ENCODE measurements at regions not wholly inside any gene's neighbourhood (a gene's known extent, or its start where the extent isn't known, plus 50 kb on each side); places are given as distances from the start of the nearest gene placed in this dataset.

DNA sequence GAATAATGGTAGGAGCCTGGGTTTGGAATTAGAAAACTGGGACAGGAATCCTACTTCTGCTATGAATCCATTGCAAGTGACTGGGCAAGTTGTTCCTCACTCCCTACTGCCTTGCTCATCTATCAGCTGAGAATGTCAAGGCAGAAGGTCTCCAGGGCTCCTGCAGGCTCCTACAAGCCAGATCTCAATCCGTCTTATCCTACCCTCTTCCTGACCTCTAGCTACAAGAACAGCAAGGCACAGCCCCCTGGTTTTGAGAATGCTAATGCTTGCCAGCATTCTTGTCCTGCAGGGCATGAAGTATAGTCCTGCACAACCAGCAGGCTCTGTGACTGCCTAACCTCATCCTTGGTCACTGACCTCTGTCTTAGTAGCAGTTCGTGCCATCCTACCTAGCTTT is 141.9 kb upstream of the TNP1 start:
- Histone ChIP-seq H3K27me3 (ENCODE audit: insufficient read depth) (no peaks in the 10 kb centered on the region), H2AFZ (ENCODE audit: low read depth) (no peak overlapping the region), H3K9ac (no peak overlapping the region), H3F3A (replicated peaks; ENCODE audit: insufficient read depth) (no peaks in the 10 kb centered on the region), H3K9me3 (no peaks in the 10 kb centered on the region), H3K27ac (ENCODE audit: low read depth in 2 of 2, low read length in 1 of 2) (no peak overlapping the region), H3K4me3 (ENCODE audit: low read depth in 2 of 2, low read length in 1 of 2) (no peak overlapping the region), H3K79me2 (ENCODE audit: insufficient read depth) (no peaks in the 10 kb centered on the region), H4K20me1 (ENCODE audit: insufficient read depth) (no peaks in the 10 kb centered on the region), H3K4me1 (ENCODE audit: control insufficient read depth in 1 of 2, insufficient read depth in 2 of 2, low read depth in 1 of 2, low read length in 1 of 2) (peaks cover 0 to 3% of the 10 kb centered on the region in 2 experiments; a peak in 2 of 4 replicates), H3K36me3 (replicated peaks in 1 of 2; ENCODE audit: control insufficient read depth in 1 of 2, insufficient read depth in 2 of 2, low read length in 1 of 2) (no peaks in the 10 kb centered on the region), H3K4me2 (no peak overlapping the region), H3K9me2 (no peaks in the 10 kb centered on the region)
- TF ChIP-seq IRF3 (IDR thresholded peaks at IDR 0.05; ENCODE audit: low read depth, low read length): no peak
- no peak for TF ChIP-seq FOXM1 (IDR thresholded peaks at IDR 0.05; ENCODE audit: low read depth)
- TF ChIP-seq USF2 (IDR thresholded peaks at IDR 0.05; ENCODE audit: borderline replicate concordance, low read depth, low read length): no peak
- no peak for TF ChIP-seq TCF12 (IDR thresholded peaks at IDR 0.05)
- no peak for TF ChIP-seq CHD2 (IDR thresholded peaks at IDR 0.05; ENCODE audit: low read length, partially characterized antibody)
- TF ChIP-seq FOXJ3 (CRISPR knock-in tag; IDR thresholded peaks at IDR 0.05): no peak
- no peak for TF ChIP-seq NFIC (IDR thresholded peaks at IDR 0.05; ENCODE audit: borderline replicate concordance)
- no peak for TF ChIP-seq RFX5 (IDR thresholded peaks at IDR 0.05; ENCODE audit: low read length)
- TF ChIP-seq MEF2A (IDR thresholded peaks at IDR 0.05; ENCODE audit: borderline replicate concordance, low read depth): no peak
- TF ChIP-seq EP300 (IDR thresholded peaks at IDR 0.05; ENCODE audit: borderline replicate concordance in 1 of 2, low read depth in 1 of 2, low read length in 1 of 2): no peak
- TF ChIP-seq, protein P1, sequence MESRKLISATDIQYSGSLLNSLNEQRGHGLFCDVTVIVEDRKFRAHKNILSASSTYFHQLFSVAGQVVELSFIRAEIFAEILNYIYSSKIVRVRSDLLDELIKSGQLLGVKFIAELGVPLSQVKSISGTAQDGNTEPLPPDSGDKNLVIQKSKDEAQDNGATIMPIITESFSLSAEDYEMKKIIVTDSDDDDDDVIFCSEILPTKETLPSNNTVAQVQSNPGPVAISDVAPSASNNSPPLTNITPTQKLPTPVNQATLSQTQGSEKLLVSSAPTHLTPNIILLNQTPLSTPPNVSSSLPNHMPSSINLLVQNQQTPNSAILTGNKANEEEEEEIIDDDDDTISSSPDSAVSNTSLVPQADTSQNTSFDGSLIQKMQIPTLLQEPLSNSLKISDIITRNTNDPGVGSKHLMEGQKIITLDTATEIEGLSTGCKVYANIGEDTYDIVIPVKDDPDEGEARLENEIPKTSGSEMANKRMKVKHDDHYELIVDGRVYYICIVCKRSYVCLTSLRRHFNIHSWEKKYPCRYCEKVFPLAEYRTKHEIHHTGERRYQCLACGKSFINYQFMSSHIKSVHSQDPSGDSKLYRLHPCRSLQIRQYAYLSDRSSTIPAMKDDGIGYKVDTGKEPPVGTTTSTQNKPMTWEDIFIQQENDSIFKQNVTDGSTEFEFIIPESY (IDR thresholded peaks at IDR 0.05; ENCODE audit: borderline replicate concordance, low read depth): no peak
- no peak for TF ChIP-seq NRF1 (IDR thresholded peaks at IDR 0.05; ENCODE audit: low read depth, low read length)
- no peak for TF ChIP-seq FOSL2 (IDR thresholded peaks at IDR 0.05; ENCODE audit: borderline replicate concordance, low read depth)
- no peak for TF ChIP-seq GATA2 (CRISPR knock-in tag; IDR thresholded peaks at IDR 0.05)
- no peak for TF ChIP-seq JUND (IDR thresholded peaks at IDR 0.05)
- no peak for TF ChIP-seq GABPA (IDR thresholded peaks at IDR 0.05; ENCODE audit: low read depth)
- no peak for TF ChIP-seq RCOR1 (IDR thresholded peaks at IDR 0.05; ENCODE audit: low read length)
- TF ChIP-seq USF1 (IDR thresholded peaks at IDR 0.05; ENCODE audit: borderline replicate concordance, low read depth): no peak
- no peak for TF ChIP-seq ELF1 (IDR thresholded peaks at IDR 0.05)
- no peak for TF ChIP-seq TEAD4 (IDR thresholded peaks at IDR 0.05; ENCODE audit: borderline replicate concordance, insufficient read depth)
- DNase-seq: no peak
- 76% methylated on average over 2 of the region's 2 CpGs for WGBS (ENCODE audit: low lambda C conversion rate)
- ChIA-PET CTCF (interaction anchor here (2.1 kb wide), 1 partner anchor 10 kb away, joined by 5 read pairs; no protein-coding TSS in a partner anchor), POLR2A (no interaction called here)
